MM.1S (cell line): ENCODE measurements at regions not wholly inside any gene's neighbourhood (a gene's known extent, or its start where the extent isn't known, plus 50 kb on each side); places are given as distances from the start of the nearest gene placed in this dataset.

Experiments used
- DNase-seq: peaks from one replicate; pipeline ENCODE4 v3.0.0-alpha.2; 2015
- H2AFZ ChIP-seq: fragments of 300-600 bp; sonication (generic); 2 replicates; pipeline ENCODE4 v1.6.0; 2016; ENCODE audit warnings: antibody characterized with exemption, low read length
- H3F3A ChIP-seq: fragments of 300-600 bp; sonication (generic); 2 replicates; pipeline ENCODE4 v1.6.1; 2016; ENCODE audit warnings: mild to moderate bottlenecking, antibody characterized with exemption, low read length, moderate library complexity, mixed read lengths; ENCODE audit not compliant: insufficient read depth
- H3K27ac ChIP-seq: fragments of 300-600 bp; sonication (generic); 2 replicates; pipeline ENCODE4 v1.5.1; 2016; ENCODE audit warnings: mild to moderate bottlenecking, low read length
- H3K27me3 ChIP-seq: fragments of 300-600 bp; sonication (generic); replicated peaks from 2 replicates; pipeline ENCODE4 v1.6.0; 2016; ENCODE audit warnings: low read length; ENCODE audit not compliant: insufficient read depth
- H3K36me3 ChIP-seq: fragments of 300-600 bp; sonication (generic); replicated peaks from 2 replicates; pipeline ENCODE4 v1.6.1; 2016; ENCODE audit warnings: mild to moderate bottlenecking, low read length, mixed read lengths; ENCODE audit not compliant: insufficient read depth
- H3K4me1 ChIP-seq: fragments of 300-600 bp; sonication (generic); 2 replicates; pipeline ENCODE4 v1.6.1; 2016; ENCODE audit warnings: low read length, mixed read lengths
- H3K4me2 ChIP-seq: fragments of 300-600 bp; sonication (generic); 2 replicates; pipeline ENCODE4 v1.6.0; 2016; ENCODE audit warnings: low read depth, low read length
- H3K4me3 ChIP-seq: fragments of 300-600 bp; sonication (generic); 2 replicates; pipeline ENCODE4 v1.5.1; 2016; ENCODE audit warnings: low read length, mixed read lengths
- H3K79me2 ChIP-seq: fragments of 300-600 bp; sonication (generic); 2 replicates; pipeline ENCODE4 v1.6.1; 2016; ENCODE audit warnings: mixed run types, low read length, mixed read lengths
- H3K9ac ChIP-seq: fragments of 300-600 bp; sonication (generic); 2 replicates; pipeline ENCODE4 v1.6.1; 2016; ENCODE audit warnings: low read length, mixed read lengths
- H3K9me2 ChIP-seq: fragments of 300-600 bp; sonication (generic); replicated peaks from 2 replicates; pipeline ENCODE4 v1.6.1; 2016; ENCODE audit warnings: mild to moderate bottlenecking, low read length, mixed read lengths; ENCODE audit not compliant: insufficient read depth
- H3K9me3 ChIP-seq: fragments of 300-600 bp; sonication (generic); replicated peaks from 2 replicates; pipeline ENCODE4 v1.6.1; 2016; ENCODE audit warnings: mild to moderate bottlenecking, low read length, mixed read lengths; ENCODE audit not compliant: insufficient read depth
- H4K20me1 ChIP-seq: fragments of 300-600 bp; sonication (generic); 2 replicates; pipeline ENCODE4 v1.6.1; 2016; ENCODE audit warnings: mild to moderate bottlenecking, low read length, moderate library complexity, mixed read lengths; ENCODE audit not compliant: insufficient read depth
- CTCF ChIP-seq: fragments of 300-600 bp; sonication (generic); IDR thresholded peaks from 2 replicates; pipeline ENCODE4 v1.5.1; 2016; ENCODE audit warnings: antibody characterized with exemption, low read length, mixed read lengths
- EZH2 ChIP-seq: fragments of 300-600 bp; sonication (generic); optimal IDR thresholded peaks from 2 replicates; pipeline ENCODE3; 2017; ENCODE audit warnings: low read depth, mild to moderate bottlenecking, antibody characterized with exemption, low read length, mixed read lengths
- EZH2phosphoT487 ChIP-seq: fragments of 300-600 bp; sonication (generic); IDR thresholded peaks from 2 replicates; pipeline ENCODE4 v1.6.1; 2018; ENCODE audit warnings: antibody characterized with exemption, low read length

- no peak overlapping the region for H2AFZ ChIP-seq
- no peaks in the 10 kb centered on the region for H3K9me3 ChIP-seq
- no peaks in the 10 kb centered on the region for H3K27me3 ChIP-seq
- no peak for DNase-seq
- TF ChIP-seq EZH2phosphoT487 (no peak), CTCF (no peak), EZH2 (no peak)
- no peak overlapping the region for H3K27ac ChIP-seq
- H3K9me2 ChIP-seq: no peaks in the 10 kb centered on the region
- H3K9ac ChIP-seq: no peak overlapping the region
- H3K4me2 ChIP-seq: no peak overlapping the region
- no peaks in the 10 kb centered on the region for H3K4me1 ChIP-seq
- no peaks in the 10 kb centered on the region for H3K79me2 ChIP-seq
- H3F3A ChIP-seq: no peaks in the 10 kb centered on the region
- no peaks in the 10 kb centered on the region for H3K36me3 ChIP-seq
- H3K4me3 ChIP-seq: no peak overlapping the region
- no peaks in the 10 kb centered on the region for H4K20me1 ChIP-seq
Measured at GRCh38 chr20:5451643-5452210, 135.0 kb upstream of the PROKR2 start.

GRCh38 chr20:5448449-5449118, 131.8 kb upstream of the PROKR2 start:
- no peaks in the 10 kb centered on the region for H3K79me2 ChIP-seq
- no peak overlapping the region for H2AFZ ChIP-seq
- H4K20me1 ChIP-seq: no peaks in the 10 kb centered on the region
- H3K36me3 ChIP-seq: no peaks in the 10 kb centered on the region
- H3K27me3 ChIP-seq: no peaks in the 10 kb centered on the region
- DNase-seq: peak; percentile 41
- H3K4me2 ChIP-seq: no peak overlapping the region
- no peaks in the 10 kb centered on the region for H3K4me1 ChIP-seq
- H3K27ac ChIP-seq: no peak overlapping the region
- no peaks in the 10 kb centered on the region for H3K9me2 ChIP-seq
- no peak overlapping the region for H3K4me3 ChIP-seq
- H3K9me3 ChIP-seq: no peaks in the 10 kb centered on the region
- no peak overlapping the region for H3K9ac ChIP-seq
- peak; percentile 67 for TF ChIP-seq CTCF
- TF ChIP-seq EZH2: no peak
- H3F3A ChIP-seq: no peaks in the 10 kb centered on the region

- no peak overlapping the region for H3K27ac ChIP-seq
- no peak for DNase-seq
- no peaks in the 10 kb centered on the region for H3K9me2 ChIP-seq
Measured at GRCh38 chr20:5447188-5447587, 130.4 kb upstream of the PROKR2 start.

More at GRCh38 chr20:5447188-5447587, 130.4 kb upstream of the PROKR2 start:
- no peak for TF ChIP-seq EZH2phosphoT487
- TF ChIP-seq CTCF: no peak
- TF ChIP-seq EZH2: no peak
- no peaks in the 10 kb centered on the region for H3K27me3 ChIP-seq
- H4K20me1 ChIP-seq: no peaks in the 10 kb centered on the region
- H3K9ac ChIP-seq: no peak overlapping the region
- no peak overlapping the region for H3K4me2 ChIP-seq
- no peaks in the 10 kb centered on the region for H3K79me2 ChIP-seq
- no peaks in the 10 kb centered on the region for H3K9me3 ChIP-seq
- H3K4me3 ChIP-seq: no peak overlapping the region
- no peaks in the 10 kb centered on the region for H3F3A ChIP-seq
- H3K36me3 ChIP-seq: no peaks in the 10 kb centered on the region
- no peaks in the 10 kb centered on the region for H3K4me1 ChIP-seq
- H2AFZ ChIP-seq: no peak overlapping the region
